H9 (cell line): ENCODE measurements at regions not wholly inside any gene's neighbourhood (a gene's known extent, or its start where the extent isn't known, plus 50 kb on each side); places are given as distances from the start of the nearest gene placed in this dataset.

Source experiments
- DNase-seq: peaks from one replicate; pipeline ENCODE4 v3.0.0-alpha.2; 2017
- H2AFZ ChIP-seq: one replicate; pipeline ENCODE4 v1.6.1; 2013; ENCODE audit warnings: mild to moderate bottlenecking, low read length, control low read depth, moderate library complexity
- H2AK5ac ChIP-seq: 2 replicates; pipeline ENCODE4 v1.6.1; 2013; ENCODE audit warnings: low read length, control low read depth, mixed read lengths; ENCODE audit not compliant: insufficient read length
- H2BK120ac ChIP-seq: one replicate; pipeline ENCODE4 v1.6.1; 2013; ENCODE audit warnings: low read depth, mild to moderate bottlenecking, low read length, control low read depth, inconsistent platforms; ENCODE audit not compliant: poor library complexity, severe bottlenecking
- H2BK12ac ChIP-seq: 2 replicates; pipeline ENCODE4 v1.6.1; 2013; ENCODE audit warnings: low read length, control low read depth, mixed read lengths, low read depth; ENCODE audit not compliant: insufficient read length
- H2BK15ac ChIP-seq: 2 replicates; pipeline ENCODE4 v1.6.1; 2013; ENCODE audit warnings: low read depth, low read length, control low read depth
- H2BK20ac ChIP-seq: one replicate; pipeline ENCODE4 v1.6.1; 2013; ENCODE audit warnings: low read depth, mild to moderate bottlenecking, low read length, control low read depth, inconsistent platforms; ENCODE audit not compliant: poor library complexity, severe bottlenecking
- H2BK5ac ChIP-seq: 2 replicates; pipeline ENCODE4 v1.6.1; 2013; ENCODE audit warnings: low read length, control low read depth, mixed read lengths; ENCODE audit not compliant: insufficient read length
- H3K14ac ChIP-seq: 2 replicates; pipeline ENCODE4 v1.6.1; 2013; ENCODE audit warnings: low read length, control low read depth; ENCODE audit not compliant: insufficient read depth
- H3K18ac ChIP-seq: 2 replicates; pipeline ENCODE4 v1.6.1; 2013; ENCODE audit warnings: low read depth, mild to moderate bottlenecking, mixed read lengths, low read length, control low read depth; ENCODE audit not compliant: insufficient read length
- H3K23ac ChIP-seq: 2 replicates; pipeline ENCODE4 v1.6.1; 2013; ENCODE audit warnings: low read length, control low read depth, mixed read lengths, low read depth; ENCODE audit not compliant: insufficient read length
- H3K23me2 ChIP-seq: 2 replicates; pipeline ENCODE4 v1.6.1; 2013; ENCODE audit warnings: low read depth, mild to moderate bottlenecking, mixed read lengths, low read length, control low read depth; ENCODE audit not compliant: insufficient read length, poor library complexity, severe bottlenecking
- H3K27ac ChIP-seq: 2 replicates; pipeline ENCODE4 v1.5.1; 2013; ENCODE audit warnings: low read length, control low read depth, mixed read lengths, low read depth; ENCODE audit not compliant: insufficient read length
- H3K27me3 ChIP-seq: 2 replicates; pipeline ENCODE4 v1.6.1; 2013; ENCODE audit warnings: low read length, control low read depth, inconsistent platforms; ENCODE audit not compliant: insufficient read depth
- H3K4ac ChIP-seq: 2 replicates; pipeline ENCODE4 v1.6.1; 2013; ENCODE audit warnings: low read depth, mild to moderate bottlenecking, control low read depth, inconsistent platforms, low read length, moderate library complexity
- H3K4me1 ChIP-seq: 2 replicates; pipeline ENCODE4 v1.6.1; 2013; ENCODE audit warnings: low read length, control low read depth, inconsistent platforms; ENCODE audit not compliant: insufficient read depth
- H3K4me2 ChIP-seq: 2 replicates; pipeline ENCODE4 v1.6.1; 2013; ENCODE audit warnings: low read length, control low read depth, mixed read lengths; ENCODE audit not compliant: insufficient read length, insufficient read depth
- H3K56ac ChIP-seq: 2 replicates; pipeline ENCODE4 v1.6.1; 2013; ENCODE audit warnings: low read depth, mild to moderate bottlenecking, mixed read lengths, low read length, control low read depth; ENCODE audit not compliant: insufficient read length
- H3K79me1 ChIP-seq: 2 replicates; pipeline ENCODE4 v1.6.1; 2013; ENCODE audit warnings: low read depth, mild to moderate bottlenecking, moderate library complexity, low read length, control low read depth, inconsistent platforms; ENCODE audit not compliant: insufficient read depth, poor library complexity, severe bottlenecking
- H3K79me2 ChIP-seq: 2 replicates; pipeline ENCODE4 v1.6.1; 2013; ENCODE audit warnings: low read length, control low read depth, inconsistent platforms; ENCODE audit not compliant: insufficient read depth
- H3K9ac ChIP-seq: 2 replicates; pipeline ENCODE4 v1.6.1; 2013; ENCODE audit warnings: low read length, control low read depth, mixed read lengths; ENCODE audit not compliant: insufficient read length; ENCODE audit errors: extremely low read depth
- H3K9me3 ChIP-seq: one replicate; pipeline ENCODE4 v1.6.1; 2013; ENCODE audit warnings: low read depth, low read length, inconsistent platforms; ENCODE audit not compliant: control insufficient read depth
- H3T11ph ChIP-seq: one replicate; pipeline ENCODE4 v1.6.1; 2013; ENCODE audit warnings: mild to moderate bottlenecking, low read length, control low read depth, inconsistent platforms
- H4K20me1 ChIP-seq: one replicate; pipeline ENCODE4 v1.6.1; 2013; ENCODE audit not compliant: control insufficient read depth, insufficient read length, insufficient read depth
- H4K5ac ChIP-seq: 2 replicates; pipeline ENCODE4 v1.6.1; 2013; ENCODE audit warnings: low read depth, mild to moderate bottlenecking, mixed read lengths, low read length, control low read depth; ENCODE audit not compliant: insufficient read length
- H4K8ac ChIP-seq: replicated peaks from 2 replicates; pipeline ENCODE4 v1.6.1; 2013; ENCODE audit warnings: low read length, control low read depth, mixed read lengths, low read depth; ENCODE audit not compliant: insufficient read length
- H4K91ac ChIP-seq: 2 replicates; pipeline ENCODE4 v1.6.1; 2013; ENCODE audit warnings: low read depth, mild to moderate bottlenecking, moderate library complexity, mixed read lengths, low read length, control low read depth; ENCODE audit not compliant: insufficient read length
- H3K27ac Mint-ChIP-seq, 3 experiments: 2 replicates in 2 of 3; 3 replicates in 1 of 3; pipeline ENCODE4 v1.8.0; 2020 to 2021; ENCODE audit warnings: mixed read lengths in 3 of 3, mild to moderate bottlenecking in 1 of 3, moderate library complexity in 1 of 3
- H3K27me3 Mint-ChIP-seq: 2 replicates; pipeline ENCODE4 v1.8.0; 2021; ENCODE audit warnings: low read depth, mild to moderate bottlenecking, moderate library complexity, mixed read lengths
- H3K36me3 Mint-ChIP-seq, 3 experiments: 2 replicates in 2 of 3; 3 replicates in 1 of 3; pipeline ENCODE4 v1.8.0; 2020 to 2021; ENCODE audit warnings: low read depth in 3 of 3, mixed read lengths in 3 of 3; ENCODE audit not compliant: insufficient read depth in 1 of 3
- H3K4me1 Mint-ChIP-seq, 2 experiments: 2 replicates each; pipeline ENCODE4 v1.8.0; 2020; ENCODE audit warnings: mixed read lengths in 2 of 2
- H3K4me3 Mint-ChIP-seq, 2 experiments: 2 replicates in 1 of 2; 3 replicates in 1 of 2; pipeline ENCODE4 v1.8.0; 2020 to 2021; ENCODE audit warnings: mild to moderate bottlenecking in 2 of 2, mixed read lengths in 2 of 2, moderate library complexity in 1 of 2
- H3K9me3 Mint-ChIP-seq, 2 experiments: 2 replicates in 1 of 2; 3 replicates in 1 of 2; pipeline ENCODE4 v1.8.0; 2020; ENCODE audit warnings: mild to moderate bottlenecking in 2 of 2, mixed read lengths in 2 of 2, moderate library complexity in 1 of 2
- WGBS: extraction: QIAGEN DNeasy Blood & Tissue Kit; methylation state at CpG from one replicate; pipeline ENCODE4 v1.1.7; 2013; ENCODE audit warnings: missing lambda C conversion rate, low lambda C conversion rate, mixed read lengths; ENCODE audit not compliant: insufficient read length; ENCODE audit errors: extremely low coverage; 5-methylcytosine and 5-hydroxymethylcytosine counted together
- TF ChIP-seq, protein P1 (sequence below): fragments of 200-600 bp; sonication (generic); conservative IDR thresholded peaks from 3 replicates; pipeline ENCODE4 v1.8.0; 2021; ENCODE audit warnings: antibody characterized with exemption, mild to moderate bottlenecking

DNA sequence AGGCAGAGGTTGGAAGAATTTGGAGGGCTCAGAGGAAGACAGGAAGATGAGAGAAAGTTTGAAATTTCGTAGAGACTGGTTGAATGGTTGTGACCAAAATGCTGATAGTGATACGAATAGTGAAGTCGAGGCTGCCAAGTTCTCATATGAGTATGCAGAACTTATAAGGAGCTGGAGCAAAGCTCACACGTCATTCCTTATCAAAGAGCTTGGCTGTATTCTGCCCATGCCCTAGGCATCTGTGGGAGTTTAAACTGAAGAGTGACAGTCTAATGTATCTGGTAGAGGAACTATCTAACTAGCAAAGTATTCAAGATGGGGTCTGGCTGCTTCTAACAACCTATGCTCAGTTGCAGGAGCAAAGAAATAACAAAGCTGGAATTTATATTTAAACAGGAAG, 102.1 kb downstream of the PCDH18 start:
- H3T11ph ChIP-seq = no peak overlapping the region
- H2BK15ac ChIP-seq = no peak overlapping the region
- H4K5ac ChIP-seq = no peak overlapping the region
- Mint-ChIP-seq H3K27ac (no peak overlapping the region; a peak in 1 of 7 replicates), H3K4me3 (no peak overlapping the region), H3K27me3 (no peaks in the 10 kb centered on the region), H3K4me1 (peaks cover 0 to 7% of the 10 kb centered on the region in 2 experiments; a peak in 1 of 4 replicates), H3K36me3 (no peaks in the 10 kb centered on the region; a peak in 1 of 7 replicates), H3K9me3 (no peaks in the 10 kb centered on the region)
- no peaks in the 10 kb centered on the region for H3K4me1 ChIP-seq
- H3K23ac ChIP-seq = no peak overlapping the region
- no peaks in the 10 kb centered on the region for H4K20me1 ChIP-seq
- no peaks in the 10 kb centered on the region for H3K79me1 ChIP-seq
- no peak overlapping the region for H3K9ac ChIP-seq
- no peak overlapping the region for H2AFZ ChIP-seq
- TF ChIP-seq, protein P1, sequence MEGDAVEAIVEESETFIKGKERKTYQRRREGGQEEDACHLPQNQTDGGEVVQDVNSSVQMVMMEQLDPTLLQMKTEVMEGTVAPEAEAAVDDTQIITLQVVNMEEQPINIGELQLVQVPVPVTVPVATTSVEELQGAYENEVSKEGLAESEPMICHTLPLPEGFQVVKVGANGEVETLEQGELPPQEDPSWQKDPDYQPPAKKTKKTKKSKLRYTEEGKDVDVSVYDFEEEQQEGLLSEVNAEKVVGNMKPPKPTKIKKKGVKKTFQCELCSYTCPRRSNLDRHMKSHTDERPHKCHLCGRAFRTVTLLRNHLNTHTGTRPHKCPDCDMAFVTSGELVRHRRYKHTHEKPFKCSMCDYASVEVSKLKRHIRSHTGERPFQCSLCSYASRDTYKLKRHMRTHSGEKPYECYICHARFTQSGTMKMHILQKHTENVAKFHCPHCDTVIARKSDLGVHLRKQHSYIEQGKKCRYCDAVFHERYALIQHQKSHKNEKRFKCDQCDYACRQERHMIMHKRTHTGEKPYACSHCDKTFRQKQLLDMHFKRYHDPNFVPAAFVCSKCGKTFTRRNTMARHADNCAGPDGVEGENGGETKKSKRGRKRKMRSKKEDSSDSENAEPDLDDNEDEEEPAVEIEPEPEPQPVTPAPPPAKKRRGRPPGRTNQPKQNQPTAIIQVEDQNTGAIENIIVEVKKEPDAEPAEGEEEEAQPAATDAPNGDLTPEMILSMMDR = no peak
- no peaks in the 10 kb centered on the region for H3K27me3 ChIP-seq
- H3K4me2 ChIP-seq = no peak overlapping the region
- H2BK20ac ChIP-seq = no peak overlapping the region
- H3K23me2 ChIP-seq = no peaks in the 10 kb centered on the region
- H3K27ac ChIP-seq = no peak overlapping the region
- no peaks in the 10 kb centered on the region for H3K9me3 ChIP-seq
- H2BK12ac ChIP-seq = no peak overlapping the region
- no peak overlapping the region for H2AK5ac ChIP-seq
- H4K8ac ChIP-seq = no peak overlapping the region
- H3K18ac ChIP-seq = no peak overlapping the region
- no peak for DNase-seq
- WGBS = no CpG with 5 or more reads among the region's 4 CpGs
- no peak overlapping the region for H3K4ac ChIP-seq
- H3K79me2 ChIP-seq = no peaks in the 10 kb centered on the region
- no peak overlapping the region for H2BK120ac ChIP-seq
- no peak overlapping the region for H2BK5ac ChIP-seq
- H3K56ac ChIP-seq = no peak overlapping the region
- no peak overlapping the region for H3K14ac ChIP-seq
- no peak overlapping the region for H4K91ac ChIP-seq
